UCSD-AML1 (cell line): ENCODE measurements at regions not wholly inside any gene's neighbourhood (a gene's known extent, or its start where the extent isn't known, plus 50 kb on each side); places are given as distances from the start of the nearest gene placed in this dataset.

ENCODE experiments used
- DNase-seq: peaks from one replicate; lab custom pipeline; 2025; ENCODE audit not compliant: unreplicated experiment; lab: John Stamatoyannopoulos, UW

DNA sequence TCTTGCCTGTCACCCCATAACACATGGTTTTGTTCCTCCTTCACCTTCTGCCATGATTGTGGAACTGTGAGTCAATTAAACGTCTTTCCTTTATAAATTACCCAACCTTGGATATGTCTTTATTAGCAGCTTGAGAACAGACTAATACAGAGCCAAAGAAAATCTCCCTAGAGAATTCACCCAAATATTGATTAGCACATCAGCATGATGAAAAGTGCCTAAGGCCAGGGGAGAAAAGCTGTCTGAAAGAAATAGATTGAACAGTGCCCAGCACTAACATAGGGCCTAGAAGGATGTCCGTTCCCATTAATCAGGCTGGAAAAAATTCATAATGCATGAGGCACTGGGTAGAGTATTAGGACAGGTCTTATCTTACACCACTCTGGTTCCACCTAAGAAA is 111.9 kb upstream of the CALN1 start:
- DNase-seq = no peak

DNA sequence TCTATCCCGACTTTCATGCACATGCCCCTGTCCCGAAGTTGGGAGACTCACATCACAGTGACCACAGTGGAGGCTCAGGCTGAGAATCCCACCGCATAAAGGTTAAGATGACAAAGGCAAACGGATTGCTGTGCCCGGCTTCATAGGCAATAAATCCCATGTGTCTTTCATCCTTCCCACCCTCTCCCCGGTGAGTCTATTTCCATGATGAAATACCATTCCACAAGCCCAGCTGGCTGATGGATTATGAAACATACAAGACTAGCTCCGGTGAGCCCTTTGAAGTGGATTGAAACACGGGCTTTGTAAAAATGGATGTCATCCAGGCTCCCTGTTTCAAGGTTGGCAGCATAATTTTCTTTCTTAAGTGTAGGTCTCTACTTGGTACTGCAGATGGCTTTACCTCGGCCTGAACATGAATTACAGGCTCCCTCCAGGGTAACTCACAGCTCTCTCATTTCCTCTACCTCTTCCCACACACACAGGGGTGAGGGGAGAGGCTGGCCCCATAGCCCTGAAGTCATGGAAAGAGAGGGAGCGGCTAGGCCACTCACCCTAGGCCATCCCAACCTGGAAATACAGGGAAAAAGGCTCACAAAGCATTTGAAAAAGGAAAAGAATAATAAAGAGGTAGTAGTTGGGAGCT is 92.0 kb upstream of the CALN1 start:
- no peak for DNase-seq

DNA sequence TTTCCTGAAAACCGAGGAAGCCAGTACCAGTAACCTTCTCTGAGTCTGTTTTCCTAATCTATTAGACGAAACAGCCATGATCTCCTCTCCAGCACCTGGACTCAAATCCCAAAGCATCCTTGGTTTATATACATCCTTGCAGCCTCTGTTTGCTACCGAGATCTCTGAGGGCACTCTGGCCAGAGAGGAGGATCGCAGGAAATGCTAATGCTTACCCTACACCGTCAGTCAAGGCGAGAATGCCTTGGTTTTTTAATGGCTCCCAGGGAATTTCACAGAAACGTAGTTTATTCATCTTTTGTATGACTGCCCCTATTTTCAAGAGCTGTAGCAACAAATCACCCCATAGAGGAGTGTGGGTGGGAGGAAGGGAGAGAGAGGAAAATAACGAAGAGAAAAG is 91.5 kb upstream of the CALN1 start:
- DNase-seq = no peak

DNA sequence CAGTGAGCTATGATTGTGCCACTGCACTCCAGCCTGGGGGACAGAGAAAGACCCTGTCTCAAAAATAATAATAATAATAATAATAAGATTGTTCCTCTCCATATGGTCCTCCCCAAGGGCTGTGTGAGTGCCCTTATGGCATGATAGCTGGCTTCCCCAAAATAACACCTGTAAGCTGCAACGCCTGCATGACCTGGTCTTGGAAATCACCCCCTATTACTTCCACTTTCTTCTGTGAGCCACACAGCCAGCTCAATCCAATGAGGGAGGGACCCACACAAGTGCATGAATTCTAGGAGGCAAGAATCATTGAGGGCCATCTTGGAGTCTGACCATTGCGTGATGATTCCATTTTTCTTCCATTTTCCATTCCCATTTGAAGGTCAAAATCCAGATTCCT is 82.7 kb upstream of the CALN1 start:
- DNase-seq = no peak

DNA sequence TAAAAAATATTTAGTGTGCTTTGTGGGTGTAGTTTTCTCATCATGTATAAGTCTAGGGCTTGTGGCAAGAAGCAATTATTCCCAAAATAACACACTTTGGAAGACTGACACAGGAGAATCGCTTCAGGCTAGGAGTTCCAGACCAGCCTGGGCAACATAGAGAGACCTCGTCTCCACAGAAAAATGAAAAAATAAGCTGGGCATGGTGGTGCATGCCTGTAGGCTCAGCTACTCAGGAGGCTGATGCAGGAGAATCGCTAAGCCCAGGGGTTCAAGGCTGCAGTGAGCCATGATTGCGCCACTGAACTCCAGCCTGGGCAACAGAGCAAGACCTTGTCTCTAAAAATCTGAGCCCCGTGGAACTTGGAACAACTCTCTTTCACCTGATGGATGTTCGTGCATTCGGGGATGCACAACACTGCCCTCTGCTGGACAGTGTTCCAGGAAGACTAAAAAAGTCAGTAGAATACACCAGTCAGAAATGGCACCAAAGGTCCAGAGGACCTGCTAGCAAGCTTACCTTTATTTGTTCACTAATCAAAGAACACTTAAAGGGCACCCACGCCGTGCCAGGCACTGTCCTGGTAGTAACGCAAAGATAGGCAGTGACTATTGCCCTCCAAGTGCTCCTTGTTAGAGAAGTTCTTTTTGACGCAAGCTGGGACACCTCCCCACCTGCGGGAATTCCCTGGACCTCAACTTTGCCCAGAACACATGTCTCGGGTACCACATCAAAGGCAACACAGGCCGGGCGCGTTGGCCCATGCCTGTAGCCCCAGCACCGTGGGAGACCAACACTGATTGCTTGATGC is 81.9 kb upstream of the CALN1 start:
- peak; percentile 30 for DNase-seq

DNA sequence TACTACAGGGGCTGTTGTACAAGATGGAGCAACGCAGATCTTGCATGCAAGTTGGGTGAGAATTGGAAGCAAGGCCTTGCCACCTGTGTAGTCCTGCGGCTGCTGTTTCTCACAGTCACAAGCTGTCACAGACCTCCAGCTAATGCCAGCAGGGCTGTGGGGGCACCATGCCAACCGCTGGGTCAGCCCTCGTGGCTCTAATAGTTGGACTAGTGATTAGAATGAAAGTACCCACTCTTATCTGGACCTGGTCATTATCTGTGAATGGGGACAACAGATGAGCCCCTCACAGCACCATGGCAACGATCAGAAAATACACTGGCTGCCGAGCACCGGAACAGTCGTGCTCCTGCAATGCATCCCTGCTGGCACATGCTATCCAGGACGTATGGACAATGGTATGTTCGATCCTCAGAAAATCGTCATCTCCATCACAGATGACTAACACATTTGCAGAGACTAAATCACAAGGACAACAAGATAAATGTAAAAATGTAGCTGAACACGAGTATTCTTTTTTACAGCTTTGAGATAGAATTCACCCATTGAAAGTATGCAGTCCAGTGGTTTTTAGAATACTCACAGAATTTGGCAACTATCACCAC is 80.4 kb upstream of the CALN1 start:
- DNase-seq = no peak

DNA sequence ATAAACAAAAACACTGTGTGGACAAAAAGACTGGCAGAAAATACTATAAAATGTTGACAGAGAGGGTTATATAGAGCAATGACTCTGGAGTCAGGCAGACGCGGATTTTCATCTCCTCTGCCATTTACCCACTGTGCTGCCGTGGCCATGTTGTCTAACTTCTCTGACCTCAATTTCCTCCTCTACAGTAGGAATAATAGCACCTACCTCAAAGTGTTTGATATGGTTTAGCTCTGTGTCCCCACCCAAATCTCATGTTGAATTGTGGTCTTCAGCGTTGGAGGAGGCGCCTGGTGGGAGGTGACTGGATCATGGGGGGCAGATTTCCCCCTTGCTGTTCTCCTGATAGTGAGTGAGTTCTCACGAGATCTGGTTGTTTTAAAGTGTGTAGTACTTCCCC is 78.2 kb upstream of the CALN1 start:
- no peak for DNase-seq

DNA sequence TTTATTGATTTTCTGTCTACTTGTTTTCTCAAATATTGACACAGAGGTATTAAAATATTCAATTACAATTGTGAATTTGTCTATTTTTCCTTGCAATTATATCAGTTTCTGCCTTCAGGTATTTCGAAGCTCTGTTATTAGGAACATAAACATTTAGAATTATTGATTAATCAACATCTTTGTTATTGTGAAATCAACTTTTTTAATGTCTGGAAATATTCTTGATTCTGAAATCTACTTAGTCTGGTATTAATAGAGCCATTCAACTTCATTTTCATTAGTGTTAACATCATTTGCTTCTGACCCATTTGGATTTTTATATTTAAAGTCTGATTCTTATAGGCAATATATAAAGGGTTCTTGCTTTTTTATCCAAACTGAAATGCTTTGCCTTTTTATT is 69.8 kb upstream of the CALN1 start:
- DNase-seq = no peak

DNA sequence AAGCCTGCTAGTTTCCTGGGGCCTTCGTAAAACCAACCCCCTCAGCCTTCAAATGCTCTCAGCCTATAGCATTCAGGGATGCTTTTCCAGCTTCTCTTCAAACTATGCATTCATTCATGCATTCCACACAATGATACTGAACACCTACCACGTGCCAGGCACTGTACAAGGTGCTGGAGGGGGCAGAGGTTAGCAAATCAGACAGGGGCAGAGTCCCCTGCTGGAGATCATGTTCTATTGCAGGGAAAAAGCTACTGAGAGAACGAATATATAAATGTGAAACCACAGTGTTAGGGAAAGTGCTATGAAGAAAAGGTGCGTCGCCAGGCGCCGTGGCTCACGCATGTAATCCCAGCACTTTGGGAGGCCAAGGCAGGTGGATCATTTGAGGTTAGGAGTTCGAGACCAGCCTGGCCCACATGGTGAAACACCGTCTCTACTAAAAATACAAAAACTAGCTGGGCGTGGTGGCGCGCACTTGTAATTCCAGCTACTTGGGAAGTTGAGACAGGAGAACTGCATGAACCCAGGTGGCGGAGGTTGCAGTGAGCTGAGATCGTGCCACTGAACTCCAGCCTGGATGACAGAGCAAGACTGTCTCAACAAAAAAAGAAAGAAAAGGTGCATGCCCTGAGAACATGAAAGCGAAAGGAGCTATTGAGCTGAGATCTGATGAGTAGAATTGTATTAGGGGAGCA is 64.6 kb upstream of the CALN1 start:
- no peak for DNase-seq

DNA sequence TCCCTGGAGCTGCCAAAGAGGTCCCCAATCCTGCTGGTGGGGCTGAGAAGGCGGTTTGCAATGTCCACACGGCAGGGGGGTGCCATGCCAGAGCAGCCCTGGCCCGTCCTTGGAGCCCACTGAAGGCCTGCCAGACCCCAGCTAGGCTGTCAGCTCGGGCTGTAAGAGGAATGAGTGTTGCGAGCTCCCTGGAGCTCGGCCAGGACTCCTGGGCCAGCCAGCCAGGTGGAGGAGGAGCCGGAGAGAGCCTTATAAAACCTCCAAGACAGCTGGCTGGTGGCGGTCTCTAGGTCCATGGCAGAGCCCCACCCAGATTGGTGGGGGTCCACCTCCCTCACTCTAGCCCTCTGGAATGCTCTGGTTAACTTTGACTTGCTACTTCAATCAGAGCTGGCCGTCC is 55.1 kb upstream of the CALN1 start:
- no peak for DNase-seq

DNA sequence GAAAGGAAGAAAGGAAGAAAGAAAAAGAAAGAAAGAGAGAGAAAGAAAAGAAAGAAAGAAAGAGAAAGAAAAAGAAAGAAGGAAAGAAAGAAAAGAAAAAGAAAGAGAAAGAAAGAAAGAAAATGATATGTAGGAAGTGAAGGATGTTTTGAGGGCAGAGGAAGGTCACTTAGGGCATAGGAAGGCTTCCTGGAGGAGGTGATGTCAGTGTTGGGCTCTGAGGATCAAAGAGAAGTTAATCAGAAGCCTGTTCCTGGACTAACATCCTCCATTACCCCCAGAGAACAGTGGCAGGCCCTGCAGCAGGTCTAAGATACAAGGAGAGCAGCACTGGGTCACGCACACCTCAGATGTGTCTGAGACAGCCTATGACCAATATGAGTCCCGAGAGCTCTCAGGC is 54.7 kb upstream of the CALN1 start:
- DNase-seq = no peak

DNA sequence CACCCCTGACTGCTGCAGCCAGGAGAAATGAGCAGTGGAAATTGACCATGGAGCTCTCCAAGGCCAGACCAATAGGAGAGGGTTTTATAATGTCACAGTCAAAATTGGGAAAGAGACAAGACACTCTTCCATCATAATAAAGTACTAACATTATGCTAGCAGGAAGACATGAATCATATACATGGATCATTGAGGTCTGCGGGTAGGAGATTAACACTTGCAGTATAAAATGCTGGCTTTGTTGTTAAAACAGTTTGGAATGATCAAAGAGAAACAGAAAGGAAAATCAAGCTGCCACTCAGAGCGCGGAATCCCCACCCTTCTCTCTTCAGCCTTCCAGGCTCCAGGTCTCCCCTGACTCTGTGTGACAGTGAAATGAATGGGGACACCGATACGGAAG is 53.4 kb upstream of the CALN1 start:
- no peak for DNase-seq

DNA sequence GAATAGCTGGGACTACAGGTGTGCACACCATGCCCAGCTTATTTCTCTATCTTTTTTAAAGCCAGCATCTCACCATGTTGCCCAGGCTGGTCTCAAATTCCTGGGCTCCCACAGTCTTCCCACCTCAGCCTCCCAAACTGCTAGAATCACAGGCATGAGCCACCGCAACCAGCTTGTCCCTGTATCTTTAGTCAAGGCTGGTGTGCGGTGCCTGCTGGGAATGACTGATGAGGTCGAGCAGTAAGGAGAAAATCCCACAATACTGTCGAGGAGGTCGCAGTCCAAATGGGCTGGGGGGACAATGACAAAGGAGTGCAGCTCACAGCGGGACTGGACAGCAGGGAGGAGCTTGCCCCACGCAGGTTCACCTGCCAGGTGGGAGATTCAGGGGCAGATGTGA is 50.2 kb upstream of the CALN1 start:
- DNase-seq = no peak
